ENCODE measurements at regions not wholly inside any gene's neighbourhood (a gene's known extent, or its start where the extent isn't known, plus 50 kb on each side); places are given as distances from the start of the nearest gene placed in this dataset.

DNA sequence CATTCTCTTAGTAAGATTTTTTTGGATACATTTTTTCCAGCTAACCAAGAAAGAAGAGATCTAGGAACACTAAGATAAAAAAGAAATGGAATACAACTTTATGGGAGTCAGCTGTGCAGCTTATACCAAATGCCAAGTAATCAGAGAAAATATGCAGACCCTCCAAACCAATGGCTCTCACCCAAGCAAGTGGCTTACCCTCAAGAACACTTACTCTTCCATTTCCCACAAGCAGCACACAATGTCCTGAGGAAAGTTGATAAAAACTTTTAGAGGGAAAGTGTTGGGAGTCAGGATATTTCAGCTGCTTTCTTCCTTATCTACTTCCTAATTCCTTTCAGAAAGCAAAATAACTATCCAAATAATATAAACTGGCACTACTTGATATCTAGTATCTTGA, 631.8 kb downstream of the RWDD3 start:
- TF ChIP-seq, protein P1, sequence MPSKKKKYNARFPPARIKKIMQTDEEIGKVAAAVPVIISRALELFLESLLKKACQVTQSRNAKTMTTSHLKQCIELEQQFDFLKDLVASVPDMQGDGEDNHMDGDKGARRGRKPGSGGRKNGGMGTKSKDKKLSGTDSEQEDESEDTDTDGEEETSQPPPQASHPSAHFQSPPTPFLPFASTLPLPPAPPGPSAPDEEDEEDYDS (CRISPR knock-in tag; IDR thresholded peaks at IDR 0.05), result no peak
- no peak for TF ChIP-seq MAFK (conservative IDR thresholded peaks at IDR 0.05 in 1 of 2, IDR thresholded peaks at IDR 0.05 in 1 of 2; ENCODE audit: low read length in 2 of 2)
- TF ChIP-seq SAP130 (CRISPR knock-in tag; IDR thresholded peaks at IDR 0.05; ENCODE audit: low read depth), result no peak
- TF ChIP-seq, protein P2, sequence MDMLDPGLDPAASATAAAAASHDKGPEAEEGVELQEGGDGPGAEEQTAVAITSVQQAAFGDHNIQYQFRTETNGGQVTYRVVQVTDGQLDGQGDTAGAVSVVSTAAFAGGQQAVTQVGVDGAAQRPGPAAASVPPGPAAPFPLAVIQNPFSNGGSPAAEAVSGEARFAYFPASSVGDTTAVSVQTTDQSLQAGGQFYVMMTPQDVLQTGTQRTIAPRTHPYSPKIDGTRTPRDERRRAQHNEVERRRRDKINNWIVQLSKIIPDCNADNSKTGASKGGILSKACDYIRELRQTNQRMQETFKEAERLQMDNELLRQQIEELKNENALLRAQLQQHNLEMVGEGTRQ (IDR thresholded peaks at IDR 0.05; ENCODE audit: low read depth, low read length), result no peak
- TF ChIP-seq, protein P2 (CRISPR knock-in tag; IDR thresholded peaks at IDR 0.05; ENCODE audit: borderline replicate concordance), result no peak
- TF ChIP-seq, protein P3, sequence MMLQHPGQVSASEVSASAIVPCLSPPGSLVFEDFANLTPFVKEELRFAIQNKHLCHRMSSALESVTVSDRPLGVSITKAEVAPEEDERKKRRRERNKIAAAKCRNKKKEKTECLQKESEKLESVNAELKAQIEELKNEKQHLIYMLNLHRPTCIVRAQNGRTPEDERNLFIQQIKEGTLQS (CRISPR knock-in tag; IDR thresholded peaks at IDR 0.05), result no peak
- TF ChIP-seq, protein P4, sequence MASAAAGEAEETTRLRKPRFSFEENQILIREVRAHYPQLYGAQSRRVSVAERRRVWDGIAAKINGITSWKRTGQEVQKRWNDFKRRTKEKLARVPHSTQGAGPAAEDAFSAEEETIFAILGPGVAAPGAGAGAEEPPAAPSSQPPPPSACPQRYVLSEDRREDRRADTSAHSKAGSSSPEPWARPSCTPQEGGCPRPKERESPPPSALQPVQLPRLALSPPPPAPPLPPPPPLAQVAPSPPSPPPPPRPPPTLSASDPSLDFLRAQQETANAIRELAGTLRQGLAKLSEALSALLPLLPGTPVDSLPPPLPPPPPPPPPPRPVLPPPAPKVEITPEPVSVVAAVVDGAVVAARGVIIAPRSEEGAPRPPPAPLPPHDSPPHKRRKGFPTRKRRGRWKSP (CRISPR knock-in tag; IDR thresholded peaks at IDR 0.05), result no peak
